ENCODE measurements at regions not wholly inside any gene's neighbourhood (a gene's known extent, or its start where the extent isn't known, plus 50 kb on each side); places are given as distances from the start of the nearest gene placed in this dataset.

DNA sequence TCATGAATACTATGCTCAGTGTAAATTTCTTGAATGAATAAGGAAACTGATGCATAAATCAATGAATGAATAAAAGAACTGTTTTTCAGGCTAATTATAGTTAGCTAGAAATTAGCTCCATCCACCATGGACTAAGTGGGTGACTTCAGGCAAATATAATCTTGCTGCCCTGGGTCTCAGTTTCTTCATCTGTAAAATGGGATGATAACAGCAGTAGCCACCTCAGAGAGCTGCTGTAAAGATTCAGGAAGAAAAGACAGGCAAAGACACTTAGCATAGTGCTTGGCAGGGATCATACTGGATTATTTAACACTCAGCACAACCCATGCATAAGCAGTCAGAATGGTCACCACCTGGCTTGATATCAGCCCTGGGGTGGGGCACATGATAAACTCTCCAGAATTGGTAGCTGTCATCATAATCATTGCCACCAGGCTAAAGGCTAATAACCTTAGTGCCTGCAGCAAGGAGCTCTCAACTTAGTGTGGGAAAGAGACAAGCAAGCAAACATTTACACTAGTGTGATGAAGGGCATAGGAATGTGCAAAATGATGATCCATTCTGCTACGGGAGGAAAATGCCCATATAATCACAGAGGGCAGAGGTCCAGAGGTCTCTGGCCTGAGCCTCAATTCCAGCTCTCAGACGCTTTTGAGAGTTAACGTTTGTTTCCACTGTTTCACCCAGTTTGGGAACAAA lies 234.7 kb upstream of the TBX3 start:
- intact Hi-C loops (cut with micrococcal nuclease), result no loop called here

DNA sequence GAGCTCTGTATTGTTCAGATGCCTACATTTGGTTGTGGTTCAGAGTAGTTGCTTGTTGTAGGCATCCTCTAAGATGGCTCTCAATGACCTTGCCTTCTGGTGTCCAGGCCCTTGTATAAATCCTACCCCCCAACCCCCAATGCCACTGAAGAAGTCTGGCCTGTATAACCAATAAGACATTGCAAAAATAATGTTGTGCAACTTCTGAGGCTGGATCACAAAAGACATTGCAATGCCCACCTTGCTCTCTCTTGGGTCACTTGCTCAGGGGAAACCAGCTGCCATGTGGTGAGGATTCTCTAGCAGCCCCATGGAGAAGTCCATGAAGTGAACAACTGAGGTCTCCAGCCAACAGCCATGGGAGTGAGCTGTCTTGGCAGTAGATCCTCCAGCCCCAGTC lies 234.0 kb upstream of the TBX3 start:
- intact Hi-C loops (cut with micrococcal nuclease), result no loop called here

DNA sequence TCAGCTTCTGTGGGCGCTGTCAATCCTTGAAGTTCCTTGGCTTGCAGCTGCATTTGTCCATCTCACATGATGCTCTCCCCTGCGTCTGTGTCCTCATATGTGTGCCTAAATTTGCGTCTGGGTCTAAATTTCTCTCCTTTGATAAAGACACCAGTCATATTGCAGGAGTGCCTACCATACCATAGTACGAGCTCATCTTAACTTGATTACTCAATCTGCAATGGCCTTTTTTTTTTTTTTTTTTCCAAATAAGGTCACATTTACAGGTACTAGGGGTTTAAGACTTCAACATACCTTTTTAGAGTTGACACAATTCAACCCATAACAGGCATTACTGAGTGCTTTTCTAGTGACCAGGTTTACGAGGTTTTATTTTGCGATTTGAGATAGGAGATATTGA lies 233.3 kb upstream of the TBX3 start:
- intact Hi-C loops (cut with micrococcal nuclease), result no loop called here

DNA sequence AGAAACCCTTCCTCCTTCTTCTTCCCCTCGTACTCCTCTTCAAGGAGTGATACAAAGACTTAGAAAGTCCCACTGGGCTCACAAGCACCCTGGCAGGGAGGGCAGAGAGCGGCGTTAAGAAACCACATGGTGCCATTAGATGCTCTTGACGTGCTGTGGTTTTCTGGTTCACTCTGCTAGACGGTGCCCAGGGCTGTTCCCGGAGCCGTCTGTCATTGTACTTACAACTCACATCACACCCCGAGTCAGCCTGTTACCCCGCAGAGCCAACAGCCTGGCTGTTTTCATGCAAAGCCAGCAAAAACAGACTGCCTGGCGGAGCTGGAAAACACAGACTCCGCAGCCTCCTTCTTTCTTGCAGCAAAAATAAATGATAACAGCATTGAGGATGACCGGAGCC lies 232.6 kb upstream of the TBX3 start:
- intact Hi-C loops (cut with micrococcal nuclease), result no loop called here

DNA sequence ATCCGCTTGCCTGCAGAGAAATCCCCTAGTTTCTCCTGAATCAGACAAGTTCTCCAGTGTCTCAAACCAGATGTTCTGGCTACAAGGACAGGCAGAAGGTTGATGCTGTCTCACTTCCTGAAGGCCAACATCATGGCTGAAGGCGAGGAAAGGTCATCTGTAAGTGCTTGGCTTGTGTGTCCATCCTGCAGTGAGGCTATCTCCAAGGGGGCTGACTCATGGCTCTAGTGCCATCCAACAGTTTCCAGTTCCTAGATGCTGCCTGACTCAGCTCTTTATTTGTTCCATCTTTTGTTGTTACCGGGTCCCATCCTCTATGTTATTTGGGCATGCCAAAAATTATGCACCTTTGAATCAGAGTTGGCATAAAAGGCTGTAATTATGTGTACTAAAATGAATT lies 232.1 kb upstream of the TBX3 start:
- intact Hi-C loops (cut with micrococcal nuclease), result no loop called here

DNA sequence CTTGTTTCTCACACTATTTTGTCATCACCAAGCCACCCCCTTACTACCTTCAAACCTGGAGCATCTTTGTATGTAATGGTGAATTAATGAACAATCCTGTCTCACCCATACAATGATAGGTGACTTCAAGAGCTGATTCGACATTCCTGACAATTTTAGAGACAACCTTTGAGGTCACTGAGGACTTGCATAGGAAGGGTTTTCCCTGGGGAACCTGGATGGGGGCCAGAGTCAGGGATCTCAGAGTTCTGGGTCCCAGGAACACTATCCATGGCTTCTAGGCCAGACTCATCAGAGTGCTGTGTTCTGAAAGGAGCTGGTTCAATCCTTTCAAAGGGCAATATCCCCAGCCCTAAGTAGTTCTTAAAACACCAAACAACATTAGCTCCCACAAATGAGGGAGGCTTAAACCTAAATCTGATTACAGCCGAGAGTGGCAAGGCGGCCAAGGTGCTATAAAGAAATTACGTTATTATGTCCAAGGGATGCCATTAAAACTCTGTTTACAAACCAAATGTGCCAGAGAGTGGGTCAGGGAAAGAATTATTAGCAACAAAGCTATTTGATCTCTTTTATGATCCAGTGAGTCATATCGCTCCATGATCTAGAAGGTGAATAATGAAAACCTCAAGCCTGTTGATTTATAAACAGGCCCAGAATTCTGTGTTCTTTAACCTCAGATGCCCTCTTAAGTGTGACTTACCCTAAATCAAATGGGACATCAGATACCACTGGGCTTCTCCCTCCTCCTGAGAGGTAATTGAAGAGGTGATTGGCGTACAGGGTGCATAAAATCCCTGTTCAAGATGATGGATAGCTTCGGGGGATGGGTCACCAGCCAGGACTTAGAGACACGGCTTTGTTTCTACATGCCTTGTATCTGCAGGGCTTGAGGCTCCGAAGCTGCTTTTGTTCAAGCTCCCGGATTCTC lies 230.2 kb upstream of the TBX3 start:
- intact Hi-C loops (cut with micrococcal nuclease), result no loop called here

DNA sequence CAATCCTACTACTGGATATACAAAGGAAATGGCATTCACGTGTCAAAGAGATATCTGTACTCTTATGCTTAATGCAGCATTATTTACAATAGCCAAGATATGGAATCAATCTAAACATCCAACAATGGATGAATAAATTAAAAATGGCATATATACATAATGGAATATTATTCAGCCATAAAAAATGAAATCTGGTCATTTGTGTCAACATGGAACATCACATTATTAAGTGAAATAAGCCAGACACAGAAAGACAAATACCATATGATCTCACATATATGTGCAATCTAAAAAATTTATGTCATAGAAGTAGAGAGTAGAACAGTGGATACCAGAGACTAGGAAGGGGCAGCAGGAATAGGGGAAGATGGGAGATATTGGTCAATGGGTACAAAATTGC lies 228.8 kb upstream of the TBX3 start:
- intact Hi-C loops (cut with micrococcal nuclease), result no loop called here

DNA sequence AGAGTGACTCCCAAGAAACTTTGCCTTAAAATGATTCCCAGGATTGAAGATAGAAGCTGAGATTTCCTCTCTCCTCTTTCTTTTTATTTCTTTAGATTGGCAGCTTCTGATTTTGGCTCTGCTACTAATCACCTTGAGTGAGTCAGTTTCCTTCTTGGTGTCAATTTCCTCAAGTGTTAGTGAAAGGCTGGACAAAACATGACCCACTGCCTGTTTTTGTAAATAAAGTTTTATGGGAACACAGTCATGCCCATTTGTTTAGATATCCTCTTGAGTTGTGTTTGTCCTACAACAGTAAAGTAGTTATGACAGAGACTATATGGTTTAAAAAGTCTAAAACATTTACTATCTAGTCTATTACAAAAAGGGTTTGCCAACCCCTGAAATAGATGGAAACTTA lies 227.2 kb upstream of the TBX3 start:
- intact Hi-C loops (cut with micrococcal nuclease), result no loop called here

DNA sequence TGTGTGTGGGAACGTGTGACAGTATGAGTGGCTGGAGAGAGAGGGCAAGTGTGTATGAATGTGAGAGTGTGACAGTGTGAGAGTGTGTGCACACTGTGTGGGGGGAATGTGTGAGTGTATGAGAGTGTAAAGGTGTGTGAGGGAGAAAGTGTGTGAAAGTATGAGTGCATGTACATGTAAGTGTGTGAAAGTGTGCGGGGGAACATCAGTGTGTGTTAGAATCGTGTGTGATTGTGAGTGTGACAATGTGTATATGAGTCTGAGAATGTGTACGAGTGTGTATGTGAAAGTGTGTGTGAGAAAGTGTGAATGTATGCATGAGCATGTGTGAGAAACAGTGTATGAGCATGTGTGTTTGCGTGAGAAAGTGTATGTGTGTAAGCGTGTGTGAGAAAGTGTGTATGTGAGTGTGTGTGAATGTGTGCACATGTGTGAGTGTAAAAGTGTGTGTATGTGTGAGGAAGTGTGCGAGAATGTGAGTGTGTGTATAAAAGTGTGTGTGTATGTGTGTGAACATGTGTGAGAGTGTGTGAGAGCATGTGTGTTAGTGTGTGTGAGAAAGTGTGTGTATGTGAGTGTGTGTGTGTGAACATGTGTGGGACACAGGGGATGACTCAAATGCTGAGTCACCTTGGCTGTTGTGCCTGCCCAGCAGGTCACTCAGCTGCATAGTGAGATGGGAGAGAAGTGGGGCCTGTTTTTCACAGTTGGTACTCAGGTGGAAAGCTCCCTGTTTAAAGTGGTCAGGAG lies 220.5 kb upstream of the TBX3 start:
- intact Hi-C loops (cut with micrococcal nuclease), result no loop called here

DNA sequence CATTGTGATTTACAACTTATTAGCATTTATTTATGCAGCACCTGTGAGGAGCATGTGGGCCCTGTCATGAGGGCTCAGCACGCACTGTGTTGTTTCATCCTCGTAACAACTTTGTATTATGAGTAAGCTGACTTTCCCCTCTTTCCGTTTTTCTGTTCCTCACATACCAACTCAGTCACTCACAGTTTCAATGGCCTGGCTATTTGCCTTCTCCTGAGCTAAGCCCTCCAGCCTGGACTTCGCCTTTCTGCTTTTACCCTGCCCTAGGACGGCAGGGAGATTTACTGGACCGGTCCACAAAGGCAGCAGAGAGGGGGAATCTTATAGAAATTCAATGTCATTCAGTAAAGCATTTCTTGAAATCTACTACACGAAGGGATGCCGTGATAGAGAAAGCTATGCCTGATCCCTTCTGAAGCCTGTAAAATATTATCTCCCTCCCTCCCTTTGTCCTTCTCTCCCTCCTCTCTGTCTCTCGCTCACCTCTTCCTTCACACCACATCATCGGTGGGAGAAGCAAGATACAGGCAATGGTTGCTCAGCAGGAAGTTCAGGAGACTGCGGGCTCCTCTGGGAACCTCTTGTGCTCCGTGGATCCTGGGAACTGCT lies 219.2 kb upstream of the TBX3 start:
- intact Hi-C loops (cut with micrococcal nuclease), result no loop called here

DNA sequence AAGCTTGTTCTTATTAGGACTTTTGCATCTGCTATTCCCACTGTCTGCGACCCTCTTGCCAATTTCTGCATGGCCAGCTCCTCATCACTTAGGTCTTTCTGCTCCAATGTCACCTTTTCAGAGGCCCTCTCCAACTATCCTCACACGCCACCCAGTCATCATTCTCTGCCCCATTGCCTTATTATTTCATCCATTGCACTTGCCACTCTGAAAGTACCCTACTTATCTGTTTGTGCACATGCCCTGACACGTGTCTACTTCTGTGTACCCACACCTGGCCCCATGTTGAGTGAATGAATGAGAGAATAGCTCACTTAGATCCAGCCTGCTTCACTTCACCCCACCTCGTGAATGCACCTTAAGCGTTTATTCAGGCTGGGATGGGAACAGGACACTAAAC lies 218.7 kb upstream of the TBX3 start:
- intact Hi-C loops (cut with micrococcal nuclease), result no loop called here

DNA sequence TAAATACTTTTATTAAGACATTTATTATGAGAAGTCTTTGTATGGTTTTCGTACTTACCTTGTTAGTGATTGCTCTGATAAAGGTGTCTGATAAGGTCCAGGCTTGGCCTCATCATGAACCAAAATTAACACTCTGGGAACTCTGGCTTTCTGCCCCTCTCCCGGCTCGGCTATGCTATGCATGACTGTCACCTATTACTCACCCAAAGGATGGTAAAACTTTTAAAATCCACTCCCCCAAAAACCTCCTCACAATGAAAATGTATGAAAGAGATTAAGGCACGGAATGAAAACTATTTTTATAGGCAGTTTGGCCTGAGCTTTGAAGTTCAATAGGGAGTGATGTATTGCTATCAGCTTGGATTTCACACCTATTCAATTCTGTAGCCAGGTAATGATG lies 217.3 kb upstream of the TBX3 start:
- intact Hi-C loops (cut with micrococcal nuclease), result no loop called here

DNA sequence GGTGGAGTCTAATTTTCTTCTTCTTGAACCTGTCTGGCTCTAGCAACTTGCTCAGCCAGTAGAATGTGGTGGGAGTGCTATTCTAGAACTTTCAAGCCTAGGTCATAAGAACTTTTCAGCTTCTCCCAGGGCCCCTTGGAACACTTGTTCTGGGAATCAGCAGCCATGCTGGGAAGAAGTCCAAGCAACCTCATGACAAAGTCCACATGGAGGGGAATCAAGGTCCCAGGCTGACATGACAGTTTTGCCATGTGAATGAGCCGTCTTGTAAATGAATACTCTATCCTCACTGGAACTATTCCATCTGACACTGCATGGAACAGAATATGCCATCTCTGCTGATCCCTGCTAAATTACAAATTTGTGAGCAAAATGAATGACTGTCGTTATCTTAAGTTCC lies 214.2 kb upstream of the TBX3 start:
- intact Hi-C loops (cut with micrococcal nuclease), result no loop called here

DNA sequence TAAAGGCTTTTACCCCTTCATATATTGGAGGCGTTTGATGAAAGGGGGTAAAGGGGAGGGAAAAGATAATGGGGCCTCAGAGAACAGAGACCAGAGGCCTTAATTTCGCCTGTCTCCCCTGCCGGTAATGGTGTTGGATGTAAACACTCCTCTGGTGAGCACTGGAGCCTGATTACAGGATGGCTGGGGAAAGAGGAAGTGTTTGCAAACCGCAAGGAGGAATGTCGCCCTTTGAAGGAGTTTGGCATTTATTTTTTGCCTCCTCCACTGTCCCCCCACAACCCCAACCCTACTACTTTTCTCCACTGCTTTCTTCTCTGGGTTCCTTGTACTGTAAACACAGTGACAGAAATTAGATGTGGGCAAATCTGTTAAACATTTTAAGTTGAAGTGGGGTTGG lies 211.9 kb upstream of the TBX3 start:
- intact Hi-C loops (cut with micrococcal nuclease), result no loop called here

DNA sequence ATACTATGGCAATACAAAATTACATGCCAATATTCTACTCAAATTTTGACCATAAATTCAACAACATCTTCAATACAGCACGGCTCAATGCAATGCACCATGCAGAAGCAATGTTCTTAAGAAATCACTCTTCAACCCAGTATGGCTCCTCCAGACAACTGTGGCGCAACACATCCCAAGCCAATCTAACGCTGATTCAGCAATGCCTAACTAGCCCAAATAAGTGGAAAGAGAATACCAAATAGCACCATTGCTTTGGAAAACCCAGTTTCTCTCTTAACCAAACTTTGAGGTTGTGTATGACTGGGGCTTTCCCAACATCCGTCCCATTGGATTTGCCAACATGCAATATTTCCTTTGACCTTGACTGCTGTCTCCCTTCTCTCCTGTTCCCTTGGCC lies 211.1 kb upstream of the TBX3 start:
- intact Hi-C loops (cut with micrococcal nuclease), result no loop called here

DNA sequence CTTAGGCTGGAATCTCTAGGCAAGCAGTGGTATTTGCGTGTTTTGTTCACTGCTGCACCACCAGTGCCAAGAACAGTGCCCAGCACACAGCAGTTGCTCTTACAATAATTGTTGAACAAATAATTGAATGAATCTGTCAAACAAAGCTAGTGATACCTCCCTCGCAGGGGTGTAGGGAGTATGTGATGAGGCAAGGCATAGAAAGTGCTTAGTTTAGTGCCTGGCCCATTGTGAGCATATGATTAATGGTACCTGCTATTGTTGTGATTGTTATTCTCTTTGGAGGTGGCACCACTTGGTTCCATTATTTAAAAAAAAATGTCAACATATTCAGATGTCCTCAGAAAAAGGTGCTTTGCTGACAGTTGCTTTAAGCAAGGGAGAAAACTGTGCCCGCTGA lies 210.1 kb upstream of the TBX3 start:
- intact Hi-C loops (cut with micrococcal nuclease), result no loop called here

DNA sequence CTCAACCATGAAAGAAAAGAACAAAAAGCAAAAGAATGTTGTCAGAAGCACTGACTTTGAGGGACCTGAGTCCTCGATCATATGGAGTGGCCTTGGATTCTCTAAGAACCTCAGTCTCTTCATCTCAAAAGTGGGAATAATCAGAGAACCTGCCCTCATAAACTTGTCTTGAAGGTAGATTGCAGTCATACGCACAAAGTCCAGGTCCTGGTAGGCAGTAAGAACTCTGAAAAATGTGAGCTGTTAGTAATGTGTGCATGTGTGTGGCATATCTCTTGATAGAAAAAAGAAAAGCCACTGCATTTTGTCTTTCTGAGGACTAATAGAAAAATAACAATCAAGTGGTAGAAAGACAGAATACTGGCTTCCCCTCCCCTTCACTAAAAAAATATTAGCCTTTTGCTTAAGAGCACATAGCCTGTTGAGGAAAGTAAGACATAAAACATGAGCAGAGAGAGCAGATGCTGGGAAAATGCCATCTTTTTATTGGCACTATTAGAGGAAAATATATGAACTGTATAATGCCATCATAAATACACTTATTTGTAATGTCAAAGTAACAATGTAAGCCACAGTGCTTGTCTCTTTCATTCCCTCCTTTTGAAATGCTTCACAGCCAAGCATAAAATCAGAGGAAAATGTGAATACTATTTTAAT lies 205.1 kb upstream of the TBX3 start:
- intact Hi-C loops (cut with micrococcal nuclease), result no loop called here

DNA sequence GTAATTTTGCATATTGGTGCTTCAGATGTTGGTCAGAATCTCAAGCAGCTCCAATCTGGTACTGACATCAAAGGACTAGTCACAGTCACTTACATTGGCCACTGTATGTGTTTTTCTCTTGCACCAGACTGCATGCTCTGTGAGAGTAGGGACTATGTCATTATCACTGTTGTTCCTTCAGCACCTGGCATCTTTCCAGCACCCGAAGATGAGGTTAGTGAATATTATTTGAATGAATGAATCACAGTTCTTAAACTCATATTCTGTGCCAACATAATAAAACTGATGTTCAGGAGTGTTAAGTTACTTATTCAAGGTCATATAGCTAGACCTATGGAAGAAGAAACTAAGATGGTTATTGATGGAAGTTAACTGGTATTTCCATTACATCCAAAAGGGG lies 204.5 kb upstream of the TBX3 start:
- intact Hi-C loops (cut with micrococcal nuclease), result no loop called here

DNA sequence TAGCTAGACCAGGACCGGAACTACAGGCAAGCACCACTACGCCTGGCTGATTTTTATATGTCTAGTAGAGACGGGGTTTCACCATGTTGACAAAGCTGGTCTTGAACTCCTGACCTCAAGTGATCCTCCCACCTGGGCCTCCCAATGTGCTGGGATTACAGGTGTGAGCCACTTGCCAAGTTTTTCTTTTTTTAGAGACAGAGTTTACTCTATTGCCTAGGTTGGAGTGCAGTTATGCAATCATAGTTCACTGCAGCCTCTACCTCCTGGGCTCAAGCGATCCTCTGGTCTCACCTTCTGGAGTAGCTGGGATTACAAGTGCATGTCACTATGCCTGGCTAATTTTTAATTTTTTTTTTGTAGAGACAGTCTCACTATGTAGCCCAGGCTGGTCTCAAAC lies 201.5 kb upstream of the TBX3 start:
- intact Hi-C loops (cut with micrococcal nuclease), result no loop called here

DNA sequence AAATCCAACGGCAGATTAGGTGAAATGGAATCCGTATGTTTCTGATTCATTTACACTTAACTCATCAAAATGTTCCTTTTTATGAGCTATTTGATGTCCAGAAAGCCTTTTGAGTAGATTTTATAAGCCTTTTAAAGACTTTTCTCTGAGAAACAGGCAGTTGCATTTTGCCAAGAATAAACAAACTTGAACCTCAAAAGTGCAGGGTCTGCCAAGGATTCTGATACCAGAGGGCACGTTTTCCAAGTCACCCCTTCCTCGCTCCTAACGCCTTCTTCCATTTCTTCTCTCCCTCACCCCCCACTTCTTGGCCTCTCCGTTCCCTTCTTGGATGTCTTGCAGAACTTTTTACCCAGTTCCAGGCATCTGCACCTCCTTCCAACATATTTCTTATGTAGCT lies 200.6 kb upstream of the TBX3 start:
- intact Hi-C loops (cut with micrococcal nuclease), result no loop called here

DNA sequence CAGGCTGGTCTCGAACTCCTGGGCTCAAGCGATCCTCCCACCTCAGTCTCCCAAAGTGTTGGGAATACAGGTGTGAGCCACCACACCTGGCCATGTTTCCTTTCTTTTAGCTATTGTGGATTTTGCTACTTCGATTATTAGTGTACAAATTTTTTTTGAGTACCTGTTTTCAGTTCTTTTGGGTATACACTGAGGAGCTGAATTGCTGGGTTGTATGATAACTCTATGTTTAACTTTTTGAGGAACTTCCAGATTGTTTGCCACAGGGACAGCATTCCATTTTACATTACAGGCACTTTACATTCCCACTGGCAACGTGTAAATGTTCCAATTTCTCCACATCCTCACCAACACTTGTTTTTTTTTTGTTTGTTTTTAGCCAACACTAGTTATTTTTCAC lies 198.1 kb upstream of the TBX3 start:
- intact Hi-C loops (cut with micrococcal nuclease), result no loop called here

All from T-helper 1 cell treated with Interleukin-12 subunit alpha and Interleukin-12 subunit beta and Interleukin-4 antibody, amounts not matched to agents 30 ng/mL and 1 ng/mL, for 36 hours (primary cell).